ENCODE measurements at regions not wholly inside any gene's neighbourhood (a gene's known extent, or its start where the extent isn't known, plus 50 kb on each side); places are given as distances from the start of the nearest gene placed in this dataset.

DNA sequence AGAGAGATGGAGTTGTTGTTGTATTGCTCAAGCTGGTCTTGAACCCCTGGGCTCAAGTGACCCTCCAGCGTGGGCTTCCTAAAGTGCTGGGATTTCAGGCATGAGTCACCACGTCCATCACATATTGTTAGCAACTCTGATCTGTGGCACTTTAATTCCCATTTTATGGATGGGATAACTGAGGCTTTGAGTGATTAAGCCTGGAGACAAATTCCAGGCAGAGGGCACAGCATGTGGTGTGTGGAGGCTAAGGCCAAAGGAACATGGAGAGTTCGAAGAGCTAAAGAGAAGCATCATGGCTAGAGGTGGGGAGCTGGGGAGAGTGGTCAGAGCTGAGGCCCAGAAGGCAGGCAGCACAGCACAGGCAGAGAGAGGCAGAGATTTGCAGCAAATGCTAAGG is 458.4 kb downstream of the XPNPEP1 start:
- WGBS, 5 donors = 64 to 90% (median 83%) methylated on average over 3 of the region's 3 CpGs
- TF ChIP-seq, protein P1, sequence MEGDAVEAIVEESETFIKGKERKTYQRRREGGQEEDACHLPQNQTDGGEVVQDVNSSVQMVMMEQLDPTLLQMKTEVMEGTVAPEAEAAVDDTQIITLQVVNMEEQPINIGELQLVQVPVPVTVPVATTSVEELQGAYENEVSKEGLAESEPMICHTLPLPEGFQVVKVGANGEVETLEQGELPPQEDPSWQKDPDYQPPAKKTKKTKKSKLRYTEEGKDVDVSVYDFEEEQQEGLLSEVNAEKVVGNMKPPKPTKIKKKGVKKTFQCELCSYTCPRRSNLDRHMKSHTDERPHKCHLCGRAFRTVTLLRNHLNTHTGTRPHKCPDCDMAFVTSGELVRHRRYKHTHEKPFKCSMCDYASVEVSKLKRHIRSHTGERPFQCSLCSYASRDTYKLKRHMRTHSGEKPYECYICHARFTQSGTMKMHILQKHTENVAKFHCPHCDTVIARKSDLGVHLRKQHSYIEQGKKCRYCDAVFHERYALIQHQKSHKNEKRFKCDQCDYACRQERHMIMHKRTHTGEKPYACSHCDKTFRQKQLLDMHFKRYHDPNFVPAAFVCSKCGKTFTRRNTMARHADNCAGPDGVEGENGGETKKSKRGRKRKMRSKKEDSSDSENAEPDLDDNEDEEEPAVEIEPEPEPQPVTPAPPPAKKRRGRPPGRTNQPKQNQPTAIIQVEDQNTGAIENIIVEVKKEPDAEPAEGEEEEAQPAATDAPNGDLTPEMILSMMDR (IDR thresholded peaks at IDR 0.05 in 8 of 11, conservative IDR thresholded peaks at IDR 0.05 in 3 of 11) = no peak
- no peak for TF ChIP-seq POLR2AphosphoS5 (IDR thresholded peaks at IDR 0.05)
- TF ChIP-seq POLR2A (IDR thresholded peaks at IDR 0.05) = no peak
- peaks cover 0 to 3% (median 0%) of the 10 kb centered on the region in 7 donors for H3K27me3 ChIP-seq (replicated peaks in 1 of 7)
- H3K36me3 ChIP-seq = no peaks in the 10 kb centered on the region
- DNase-seq = no peak
- H3K4me3 ChIP-seq = no peak overlapping the region
- intact Hi-C loops (cut with DNase I; ENCODE audit: low total_unique reads) = no loop called here
- no peak overlapping the region for H3K27ac ChIP-seq
- H3K4me1 ChIP-seq = no peaks in the 10 kb centered on the region
- H3K9me3 ChIP-seq = no peaks in the 10 kb centered on the region

DNA sequence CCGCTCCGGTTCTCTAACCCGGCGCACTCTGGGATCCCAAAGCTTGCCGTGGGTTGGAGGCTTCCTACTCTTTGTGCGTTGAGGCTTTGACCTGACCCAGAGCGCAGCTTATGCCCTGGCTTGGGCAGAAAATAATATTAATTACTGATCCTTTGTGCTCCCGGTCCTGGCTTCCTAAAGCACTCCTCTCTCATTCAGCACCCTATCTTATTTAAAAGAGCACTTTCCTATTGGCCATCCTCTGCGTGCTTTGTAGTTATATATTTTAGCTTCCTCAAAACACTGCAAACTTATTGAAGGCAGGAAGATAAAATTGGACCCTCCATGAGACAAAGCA is 466.0 kb downstream of the XPNPEP1 start:
- H3K4me3 ChIP-seq = peak overlapping the region in 1 of 8 donors; percentile 2
- peaks cover 0 to 24% (median 0%) of the 10 kb centered on the region in 8 donors for H3K9me3 ChIP-seq
- no peak for DNase-seq
- H3K4me1 ChIP-seq = no peaks in the 10 kb centered on the region
- no peak for TF ChIP-seq POLR2AphosphoS5 (IDR thresholded peaks at IDR 0.05)
- TF ChIP-seq, protein P1 (IDR thresholded peaks at IDR 0.05 in 8 of 11, conservative IDR thresholded peaks at IDR 0.05 in 3 of 11) = no peak
- no peak for TF ChIP-seq POLR2A (IDR thresholded peaks at IDR 0.05)
- H3K27ac ChIP-seq = no peak overlapping the region
- intact Hi-C loops (cut with DNase I; ENCODE audit: low total_unique reads) = no loop called here
- peaks cover 0 to 40% (median 16%) of the 10 kb centered on the region in 7 donors for H3K27me3 ChIP-seq (replicated peaks in 1 of 7)
- H3K36me3 ChIP-seq = no peaks in the 10 kb centered on the region
- WGBS, 5 donors = 8 to 12% (median 10%) methylated on average over 7 to 9 of the region's 9 CpGs

DNA sequence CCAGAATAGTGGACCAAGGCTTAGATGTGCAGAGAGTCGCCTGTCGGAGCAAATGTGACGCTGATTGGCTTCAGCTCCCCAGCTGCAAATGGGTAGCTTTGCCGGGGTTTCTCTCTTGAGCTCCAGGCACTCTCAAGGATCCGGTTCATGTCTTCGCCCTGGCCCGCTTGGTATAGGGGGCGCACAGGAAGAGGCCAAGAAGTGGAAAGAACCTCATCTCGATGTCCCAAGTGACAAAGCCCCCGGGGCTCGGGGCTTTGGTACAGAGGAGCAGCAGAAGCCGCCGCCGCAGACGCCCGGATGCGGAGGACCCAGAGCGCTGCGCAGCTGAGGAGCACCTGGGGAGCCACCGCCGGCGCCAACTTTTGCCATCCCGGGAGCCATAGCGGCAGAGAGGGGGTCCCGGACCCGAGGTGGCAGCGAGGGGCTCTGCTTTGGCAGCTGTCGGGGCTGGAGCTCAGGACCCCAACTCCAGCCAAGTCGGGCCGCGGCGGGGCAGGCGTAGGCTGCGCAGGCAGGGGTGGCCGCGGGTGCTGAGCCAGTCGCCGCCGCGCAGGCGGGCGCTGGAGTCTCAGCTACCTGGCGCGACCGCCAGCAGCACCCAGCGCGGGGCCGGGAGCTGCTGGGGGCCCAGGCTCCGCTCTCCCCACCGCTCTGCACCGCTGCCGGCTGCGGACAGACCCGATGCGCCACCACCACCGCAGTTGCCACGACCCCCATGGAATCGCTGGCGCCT is 466.6 kb downstream of the XPNPEP1 start:
- 2 to 6% (median 5%) methylated on average over 17 to 59 of the region's 59 CpGs for WGBS, 5 donors
- H3K4me3 ChIP-seq = peak overlapping the region in 1 of 8 donors; percentile 2
- H3K27me3 ChIP-seq (replicated peaks in 1 of 7) = peaks cover 0 to 40% (median 16%) of the 10 kb centered on the region in 7 donors
- TF ChIP-seq POLR2AphosphoS5 (IDR thresholded peaks at IDR 0.05) = no peak
- TF ChIP-seq, protein P1 (IDR thresholded peaks at IDR 0.05 in 8 of 11, conservative IDR thresholded peaks at IDR 0.05 in 3 of 11) = no peak
- TF ChIP-seq POLR2A (IDR thresholded peaks at IDR 0.05) = no peak
- peaks cover 0 to 24% (median 0%) of the 10 kb centered on the region in 8 donors for H3K9me3 ChIP-seq
- intact Hi-C loops (cut with DNase I; ENCODE audit: low total_unique reads) = no loop called here
- H3K27ac ChIP-seq = no peak overlapping the region
- no peaks in the 10 kb centered on the region for H3K4me1 ChIP-seq
- no peaks in the 10 kb centered on the region for H3K36me3 ChIP-seq
- peak; percentile 69 for DNase-seq

GRCh38 chr10:109454691-109455090 is 468.6 kb downstream of the XPNPEP1 start:
- Histone ChIP-seq H3K36me3 (no peaks in the 10 kb centered on the region), H3K4me3 (no peak overlapping the region), H3K27ac (no peak overlapping the region), H3K4me1 (no peaks in the 10 kb centered on the region), H3K9me3 (peaks cover 0 to 24% (median 0%) of the 10 kb centered on the region in 8 donors), H3K27me3 (replicated peaks in 1 of 7) (peaks cover 0 to 40% (median 16%) of the 10 kb centered on the region in 7 donors)
- intact Hi-C loops (cut with DNase I; ENCODE audit: low total_unique reads) = no loop called here
- TF ChIP-seq POLR2A (IDR thresholded peaks at IDR 0.05) (no peak), POLR2AphosphoS5 (IDR thresholded peaks at IDR 0.05) (no peak)
- TF ChIP-seq, protein P1 (IDR thresholded peaks at IDR 0.05 in 8 of 11, conservative IDR thresholded peaks at IDR 0.05 in 3 of 11) = no peak
- WGBS, 5 donors = 5 to 13% (median 8%) methylated on average over 1 of the region's 1 CpG
- no peak for DNase-seq

Data from spleen (tissue), 11 donors.